Hepatocyte (in vitro differentiated cells): ENCODE measurements at regions not wholly inside any gene's neighbourhood (a gene's known extent, or its start where the extent isn't known, plus 50 kb on each side); places are given as distances from the start of the nearest gene placed in this dataset.

Experiments used
- DNase-seq: peaks from one replicate; pipeline ENCODE4 v3.0.0-alpha.2; 2016; ENCODE audit warnings: low spot score
- H2AFZ ChIP-seq: fragments of 200-600 bp; sonication (generic); 2 replicates; pipeline ENCODE4 v1.6.0; 2016; ENCODE audit warnings: antibody characterized with exemption, mild to moderate bottlenecking
- H3K27ac ChIP-seq: fragments of 200-600 bp; sonication (generic); 2 replicates; pipeline ENCODE4 v1.5.1; 2016; ENCODE audit warnings: mild to moderate bottlenecking
- H3K27me3 ChIP-seq: fragments of 200-600 bp; sonication (generic); 2 replicates; pipeline ENCODE4 v1.6.1; 2016
- H3K36me3 ChIP-seq: fragments of 200-600 bp; sonication (generic); replicated peaks from 2 replicates; pipeline ENCODE4 v1.5.1; 2016; ENCODE audit warnings: low read depth; ENCODE audit not compliant: insufficient read depth
- H3K4me1 ChIP-seq: fragments of 200-600 bp; sonication (generic); 2 replicates; pipeline ENCODE4 v1.5.1; 2016; ENCODE audit warnings: mild to moderate bottlenecking, moderate library complexity; ENCODE audit not compliant: insufficient read depth
- H3K4me2 ChIP-seq: fragments of 200-600 bp; sonication (generic); 2 replicates; pipeline ENCODE4 v1.6.0; 2016
- H3K4me3 ChIP-seq: fragments of 200-600 bp; sonication (generic); 2 replicates; pipeline ENCODE4 v1.5.1; 2016; ENCODE audit warnings: mild to moderate bottlenecking
- H3K79me2 ChIP-seq: fragments of 200-600 bp; sonication (generic); 2 replicates; pipeline ENCODE4 v1.6.0; 2017; ENCODE audit warnings: mild to moderate bottlenecking
- H3K9me2 ChIP-seq: fragments of 200-600 bp; sonication (generic); replicated peaks from 2 replicates; pipeline ENCODE4 v1.6.0; 2017; ENCODE audit warnings: mild to moderate bottlenecking; ENCODE audit not compliant: insufficient read depth
- H3K9me3 ChIP-seq: fragments of 200-600 bp; sonication (generic); 2 replicates; pipeline ENCODE4 v1.5.1; 2016; ENCODE audit warnings: low read depth, mild to moderate bottlenecking
- H4K20me1 ChIP-seq: fragments of 200-600 bp; sonication (generic); 2 replicates; pipeline ENCODE4 v1.6.0; 2016; ENCODE audit warnings: mild to moderate bottlenecking; ENCODE audit not compliant: insufficient read depth, poor library complexity, severe bottlenecking
- EZH2 ChIP-seq: fragments of 200-600 bp; sonication (generic); IDR thresholded peaks from 2 replicates; pipeline ENCODE4 v1.6.1; 2016; ENCODE audit warnings: antibody characterized with exemption, mild to moderate bottlenecking, borderline replicate concordance
- EZH2phosphoT487 ChIP-seq: fragments of 200-600 bp; sonication (generic); IDR thresholded peaks from one replicate; pipeline ENCODE4 v1.6.1; 2018; ENCODE audit warnings: antibody characterized with exemption, mild to moderate bottlenecking, low read depth, moderate library complexity; ENCODE audit not compliant: unreplicated experiment, severe bottlenecking
- WGBS: methylation state at CpG from one replicate; pipeline ENCODE4 v1.1.6; 2016; ENCODE audit warnings: low lambda C conversion rate; ENCODE audit errors: missing lambda C conversion rate; 5-methylcytosine and 5-hydroxymethylcytosine counted together
- TF ChIP-seq, protein P1 (sequence below): fragments of 200-600 bp; sonication (generic); IDR thresholded peaks from 2 replicates; pipeline ENCODE4 v1.5.1; 2016; ENCODE audit warnings: antibody characterized with exemption, mild to moderate bottlenecking; ENCODE audit not compliant: poor library complexity

GRCh38 chr21:24210130-24210529 lies 1397.2 kb downstream of the MRPL39 start:
- no peaks in the 10 kb centered on the region for H3K79me2 ChIP-seq
- no peaks in the 10 kb centered on the region for H3K4me1 ChIP-seq
- TF ChIP-seq, protein P1, sequence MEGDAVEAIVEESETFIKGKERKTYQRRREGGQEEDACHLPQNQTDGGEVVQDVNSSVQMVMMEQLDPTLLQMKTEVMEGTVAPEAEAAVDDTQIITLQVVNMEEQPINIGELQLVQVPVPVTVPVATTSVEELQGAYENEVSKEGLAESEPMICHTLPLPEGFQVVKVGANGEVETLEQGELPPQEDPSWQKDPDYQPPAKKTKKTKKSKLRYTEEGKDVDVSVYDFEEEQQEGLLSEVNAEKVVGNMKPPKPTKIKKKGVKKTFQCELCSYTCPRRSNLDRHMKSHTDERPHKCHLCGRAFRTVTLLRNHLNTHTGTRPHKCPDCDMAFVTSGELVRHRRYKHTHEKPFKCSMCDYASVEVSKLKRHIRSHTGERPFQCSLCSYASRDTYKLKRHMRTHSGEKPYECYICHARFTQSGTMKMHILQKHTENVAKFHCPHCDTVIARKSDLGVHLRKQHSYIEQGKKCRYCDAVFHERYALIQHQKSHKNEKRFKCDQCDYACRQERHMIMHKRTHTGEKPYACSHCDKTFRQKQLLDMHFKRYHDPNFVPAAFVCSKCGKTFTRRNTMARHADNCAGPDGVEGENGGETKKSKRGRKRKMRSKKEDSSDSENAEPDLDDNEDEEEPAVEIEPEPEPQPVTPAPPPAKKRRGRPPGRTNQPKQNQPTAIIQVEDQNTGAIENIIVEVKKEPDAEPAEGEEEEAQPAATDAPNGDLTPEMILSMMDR = no peak
- TF ChIP-seq EZH2phosphoT487 (no peak), EZH2 (no peak)
- no peaks in the 10 kb centered on the region for H3K27me3 ChIP-seq
- no peaks in the 10 kb centered on the region for H3K9me2 ChIP-seq
- H4K20me1 ChIP-seq = no peaks in the 10 kb centered on the region
- H3K36me3 ChIP-seq = no peaks in the 10 kb centered on the region
- H3K4me3 ChIP-seq = no peak overlapping the region
- H3K9me3 ChIP-seq = no peaks in the 10 kb centered on the region
- H3K27ac ChIP-seq = no peak overlapping the region
- DNase-seq = no peak
- H3K4me2 ChIP-seq = no peak overlapping the region
- no peak overlapping the region for H2AFZ ChIP-seq
- 57% methylated on average over 5 of the region's 5 CpGs for WGBS

- no peaks in the 10 kb centered on the region for H4K20me1 ChIP-seq
- TF ChIP-seq, protein P1 = no peak
- no peak for TF ChIP-seq EZH2phosphoT487
- no peak for TF ChIP-seq EZH2
- no peak overlapping the region for H3K27ac ChIP-seq
- H3K9me3 ChIP-seq = no peaks in the 10 kb centered on the region
- no peaks in the 10 kb centered on the region for H3K27me3 ChIP-seq
- no peak overlapping the region for H2AFZ ChIP-seq
- WGBS = 95% methylated on average over 36 of the region's 54 CpGs
- no peaks in the 10 kb centered on the region for H3K79me2 ChIP-seq
- no peak for DNase-seq
- H3K4me1 ChIP-seq = no peaks in the 10 kb centered on the region
- no peak overlapping the region for H3K4me2 ChIP-seq
- no peak overlapping the region for H3K4me3 ChIP-seq
- H3K36me3 ChIP-seq = no peaks in the 10 kb centered on the region
- no peaks in the 10 kb centered on the region for H3K9me2 ChIP-seq
Measured at GRCh38 chr21:24208562-24209260, 1398.6 kb downstream of the MRPL39 start.

- H3K9me2 ChIP-seq = no peaks in the 10 kb centered on the region
- no peaks in the 10 kb centered on the region for H3K4me1 ChIP-seq
- H3K9me3 ChIP-seq = no peaks in the 10 kb centered on the region
- H4K20me1 ChIP-seq = no peaks in the 10 kb centered on the region
- H3K27me3 ChIP-seq = no peaks in the 10 kb centered on the region
- no peaks in the 10 kb centered on the region for H3K36me3 ChIP-seq
- H3K4me3 ChIP-seq = no peak overlapping the region
- no peak overlapping the region for H3K4me2 ChIP-seq
- H2AFZ ChIP-seq = no peak overlapping the region
- TF ChIP-seq EZH2phosphoT487 (no peak), EZH2 (no peak)
- TF ChIP-seq, protein P1 = no peak
- H3K79me2 ChIP-seq = no peaks in the 10 kb centered on the region
- H3K27ac ChIP-seq = no peak overlapping the region
- WGBS = 56% methylated on average over 2 of the region's 2 CpGs
- DNase-seq = no peak
Measured at GRCh38 chr21:24205319-24205718, 1402.0 kb downstream of the MRPL39 start.

DNA sequence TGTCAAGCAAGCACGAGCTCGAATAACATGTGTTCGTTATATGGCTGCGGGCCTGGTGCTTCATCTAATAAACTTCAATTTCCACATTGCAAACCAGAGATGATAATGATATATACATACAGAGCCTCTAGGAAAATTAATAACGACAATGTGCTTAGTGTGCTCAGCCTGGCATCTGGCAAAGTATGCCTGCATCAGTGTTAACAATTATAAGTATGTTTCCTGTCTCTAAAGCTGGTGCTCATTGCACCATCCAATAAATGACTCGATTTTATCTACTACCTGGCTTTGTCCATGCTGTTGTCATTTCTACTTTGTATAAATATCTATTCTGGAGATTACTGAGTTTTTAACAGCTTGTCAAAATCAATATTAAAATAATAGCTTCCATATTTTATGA lies 1402.6 kb downstream of the MRPL39 start:
- no peaks in the 10 kb centered on the region for H3K4me1 ChIP-seq
- no peaks in the 10 kb centered on the region for H3K9me2 ChIP-seq
- H3K79me2 ChIP-seq = no peaks in the 10 kb centered on the region
- H3K4me2 ChIP-seq = no peak overlapping the region
- no peaks in the 10 kb centered on the region for H3K9me3 ChIP-seq
- no peak for DNase-seq
- WGBS = 75% methylated on average over 6 of the region's 6 CpGs
- no peaks in the 10 kb centered on the region for H4K20me1 ChIP-seq
- H3K27ac ChIP-seq = no peak overlapping the region
- H3K36me3 ChIP-seq = no peaks in the 10 kb centered on the region
- H3K27me3 ChIP-seq = no peaks in the 10 kb centered on the region
- TF ChIP-seq EZH2phosphoT487 = no peak
- TF ChIP-seq, protein P1 = no peak
- TF ChIP-seq EZH2 = no peak
- H3K4me3 ChIP-seq = no peak overlapping the region
- H2AFZ ChIP-seq = no peak overlapping the region
